Urothelium cell line (cell line): ENCODE measurements at regions not wholly inside any gene's neighbourhood (a gene's known extent, or its start where the extent isn't known, plus 50 kb on each side); places are given as distances from the start of the nearest gene placed in this dataset.
A peak's percentile ranks its signal among the peaks of the same experiment; 100 is the strongest.

Experiments used
- DNase-seq: peaks from one replicate; pipeline ENCODE4 v3.0.0; 2011; ENCODE audit warnings: low spot score, mixed read lengths
- FAIRE-seq: peaks from 2 replicates; lab custom pipeline; 2011; peaks lifted over from hg19 to GRCh38; lab: Jason Lieb, UNC

DNA sequence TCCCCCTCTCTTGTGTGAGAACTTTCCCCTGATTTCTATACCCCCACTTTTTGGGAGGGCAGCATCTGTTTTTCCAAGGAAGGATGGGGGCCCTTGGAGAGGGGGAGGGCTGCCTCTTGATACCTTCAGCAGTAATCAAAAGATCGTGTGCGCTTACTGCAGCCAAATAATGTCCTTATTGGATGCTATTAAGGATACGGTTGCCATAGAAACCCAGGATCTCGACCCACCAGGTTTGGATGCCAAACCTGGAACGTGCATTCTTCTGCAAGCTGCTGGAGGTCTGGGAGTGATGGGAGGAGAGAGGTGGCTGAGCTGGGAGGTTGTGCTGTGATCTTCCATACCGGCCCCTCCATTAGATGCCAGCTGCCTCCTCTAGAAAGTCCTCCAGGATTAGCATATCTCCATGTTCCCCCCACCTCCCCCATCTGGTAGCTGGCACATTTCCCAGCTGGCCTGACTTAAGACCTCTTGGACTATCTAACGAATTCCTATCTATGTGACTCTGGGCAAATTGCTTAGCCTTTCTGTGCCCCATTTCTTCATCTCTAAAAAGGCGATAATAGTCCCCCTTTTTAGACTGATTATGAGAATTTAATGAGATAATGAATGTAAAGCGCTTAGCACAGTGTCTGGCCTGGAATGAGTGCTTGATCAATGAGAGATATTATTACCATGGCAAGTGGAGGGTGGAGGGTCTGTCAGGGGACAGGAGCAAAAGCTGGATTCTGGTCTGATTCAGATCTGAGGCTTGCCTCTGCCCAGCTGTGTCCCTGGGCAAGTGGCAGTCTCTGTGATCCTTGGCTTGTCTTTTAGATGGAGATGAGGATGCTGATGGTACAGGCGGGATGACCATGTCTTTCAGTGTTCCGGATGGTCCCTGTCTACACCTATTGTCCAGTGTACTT lies 78.5 kb upstream of the PCBD1 start:
- DNase-seq = no peak
- peak; percentile 84 for FAIRE-seq

DNA sequence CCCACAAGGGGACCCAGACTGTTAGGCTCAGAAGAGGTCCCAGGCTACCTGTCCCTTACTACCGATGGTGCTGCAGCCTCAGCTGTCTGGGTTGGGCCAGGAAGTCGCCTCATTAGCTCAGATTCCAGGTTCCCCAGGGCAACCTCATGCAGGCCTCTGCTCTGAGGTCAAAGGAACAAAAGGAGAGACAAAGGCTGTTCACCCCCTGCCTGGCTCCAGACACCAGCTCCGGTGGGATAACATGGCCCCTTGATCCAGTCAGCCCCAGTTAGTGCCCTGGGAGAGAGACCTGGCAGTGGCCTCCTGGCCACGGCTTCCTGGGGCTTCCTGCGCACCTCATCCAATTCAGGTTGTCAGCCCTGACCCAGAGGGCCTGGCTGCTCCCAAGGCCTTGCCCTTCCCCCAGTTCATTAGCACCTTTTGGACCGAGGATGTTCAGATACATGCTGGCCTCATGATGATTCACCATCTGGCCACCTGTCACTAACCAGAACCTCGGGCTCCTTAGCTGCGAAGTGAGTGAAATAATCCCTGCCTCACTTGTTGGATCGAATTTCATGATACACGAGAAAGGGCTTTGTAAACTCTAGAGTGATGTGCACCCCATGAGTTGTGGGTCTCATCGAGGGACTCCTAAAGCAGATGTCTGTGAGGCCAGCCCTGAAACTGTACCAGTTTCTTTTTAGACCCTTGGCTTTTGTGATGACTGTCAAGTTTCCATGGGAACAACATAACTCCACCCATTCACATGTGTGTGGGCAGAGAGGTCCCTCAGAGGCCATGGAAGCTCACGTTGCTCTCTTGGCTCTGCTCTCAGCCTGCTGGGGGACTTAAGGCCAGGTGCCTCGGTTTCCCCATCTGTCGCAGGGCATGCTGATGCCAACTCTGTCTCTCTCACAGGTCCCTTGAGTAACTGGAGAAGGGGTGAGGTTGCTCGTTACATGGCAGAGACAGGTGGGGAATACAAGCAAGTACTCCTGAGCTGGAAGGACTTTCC lies 79.5 kb upstream of the PCBD1 start:
- peak; percentile 45 for DNase-seq
- peak; percentile 48 for FAIRE-seq

DNA sequence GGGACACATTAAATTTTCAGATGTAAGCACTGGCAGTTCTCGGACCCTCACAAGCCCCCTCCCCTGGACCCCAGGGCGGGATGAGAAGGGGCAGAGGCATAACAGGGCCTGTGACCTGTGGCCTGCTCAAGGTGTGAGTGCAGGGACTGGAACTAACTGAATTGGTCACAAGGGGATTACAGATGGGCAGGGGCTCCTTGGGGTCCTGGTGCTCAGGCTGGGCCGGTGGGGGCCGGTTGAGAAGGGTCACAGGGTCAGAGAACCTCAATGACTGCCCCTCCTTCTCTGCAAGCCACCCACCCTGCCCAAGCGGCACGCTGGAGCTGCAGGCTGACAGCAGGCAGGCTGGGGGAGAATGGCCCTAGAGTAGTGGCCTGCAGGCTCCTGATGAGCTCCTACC lies 80.8 kb upstream of the PCBD1 start:
- FAIRE-seq = no peak

DNA sequence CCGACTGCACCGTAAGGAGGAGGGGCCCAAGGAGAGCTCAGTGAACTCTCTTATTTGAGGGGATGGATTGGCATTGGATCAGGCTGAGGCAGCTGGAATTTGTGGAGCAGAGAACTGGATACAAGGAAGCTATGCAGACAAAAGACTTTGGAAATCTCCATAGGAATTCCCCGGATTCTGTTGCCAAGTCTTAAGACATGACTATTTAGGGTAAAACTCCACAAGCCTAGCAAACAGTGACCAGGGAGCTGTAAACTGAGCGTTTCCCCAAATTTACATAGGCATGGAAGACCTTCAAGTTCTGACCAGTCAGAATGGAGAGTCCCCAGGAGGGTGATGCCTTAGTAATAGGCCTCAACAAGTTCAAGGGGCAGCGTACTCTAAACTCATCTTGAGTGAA lies 82.5 kb upstream of the PCBD1 start:
- FAIRE-seq (no peak), DNase-seq (no peak)

More for the DNA sequence above, 80.8 kb upstream of the PCBD1 start:
- DNase-seq = no peak

DNA sequence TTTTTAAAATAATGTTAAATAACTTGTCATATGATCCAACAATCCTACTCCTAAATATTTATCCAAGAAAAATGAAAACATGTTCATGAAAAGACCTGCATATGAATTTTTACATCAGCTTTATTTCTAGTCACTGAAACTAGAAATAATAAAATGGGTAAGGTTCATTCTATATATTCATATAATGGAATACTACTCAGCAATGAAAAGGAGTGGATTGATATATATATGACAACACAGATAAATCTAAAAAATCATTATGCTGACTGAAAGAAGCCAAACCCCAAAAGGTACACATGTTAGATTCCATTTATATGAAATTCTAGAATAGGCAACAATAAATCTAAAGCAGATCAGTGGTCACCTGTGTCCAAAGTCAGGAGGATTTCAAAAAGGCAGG lies 84.9 kb upstream of the PCBD1 start:
- DNase-seq = no peak
- no peak for FAIRE-seq

DNA sequence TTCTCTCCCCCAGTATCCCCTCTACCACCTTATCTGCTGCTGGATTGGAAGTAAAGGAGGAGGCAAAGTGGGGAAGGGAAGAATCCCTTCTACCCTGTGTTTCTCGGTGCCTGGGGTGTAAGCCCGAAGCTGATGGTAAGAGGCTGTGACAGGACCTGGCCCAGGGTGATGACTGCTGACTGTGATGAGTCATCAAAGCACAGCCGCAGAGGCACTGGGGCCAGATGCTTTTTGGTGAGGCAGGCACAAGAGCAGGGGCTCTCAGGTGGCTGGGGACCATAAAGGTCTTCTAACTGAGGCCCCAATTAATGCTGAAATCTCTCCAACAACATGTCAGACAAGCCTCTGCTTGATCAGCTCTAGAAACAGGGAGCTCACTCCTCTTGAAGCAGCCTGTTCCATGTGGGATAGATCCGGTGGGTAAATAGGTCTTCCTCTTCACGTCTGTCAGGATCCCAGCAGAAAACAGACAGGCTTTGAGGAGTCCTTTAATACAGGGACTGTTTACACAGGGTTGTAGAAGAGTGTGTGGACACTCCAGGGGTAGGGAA lies 86.1 kb upstream of the PCBD1 start:
- FAIRE-seq = peak; percentile 74
- DNase-seq = peak; percentile 88

DNA sequence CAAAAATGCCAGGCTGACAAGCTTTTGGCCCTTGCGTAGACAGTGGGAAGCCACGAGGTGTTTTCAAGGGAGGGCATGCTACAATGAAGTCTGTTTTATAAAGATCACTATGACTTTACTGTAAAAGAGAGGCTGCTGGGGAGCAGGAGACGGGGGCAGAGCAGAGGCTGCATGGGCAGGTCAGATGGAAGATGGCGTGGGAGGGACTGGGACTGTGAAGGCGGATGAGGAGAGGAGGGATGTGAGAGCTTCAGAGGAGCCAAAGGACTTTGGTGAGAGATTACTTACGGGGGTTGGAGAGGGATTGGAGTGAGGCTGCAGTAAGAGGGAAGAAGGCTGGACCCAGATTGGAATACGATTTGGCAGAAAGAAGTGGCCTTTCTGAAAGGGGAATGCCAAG lies 86.6 kb upstream of the PCBD1 start:
- DNase-seq (no peak), FAIRE-seq (no peak)

DNA sequence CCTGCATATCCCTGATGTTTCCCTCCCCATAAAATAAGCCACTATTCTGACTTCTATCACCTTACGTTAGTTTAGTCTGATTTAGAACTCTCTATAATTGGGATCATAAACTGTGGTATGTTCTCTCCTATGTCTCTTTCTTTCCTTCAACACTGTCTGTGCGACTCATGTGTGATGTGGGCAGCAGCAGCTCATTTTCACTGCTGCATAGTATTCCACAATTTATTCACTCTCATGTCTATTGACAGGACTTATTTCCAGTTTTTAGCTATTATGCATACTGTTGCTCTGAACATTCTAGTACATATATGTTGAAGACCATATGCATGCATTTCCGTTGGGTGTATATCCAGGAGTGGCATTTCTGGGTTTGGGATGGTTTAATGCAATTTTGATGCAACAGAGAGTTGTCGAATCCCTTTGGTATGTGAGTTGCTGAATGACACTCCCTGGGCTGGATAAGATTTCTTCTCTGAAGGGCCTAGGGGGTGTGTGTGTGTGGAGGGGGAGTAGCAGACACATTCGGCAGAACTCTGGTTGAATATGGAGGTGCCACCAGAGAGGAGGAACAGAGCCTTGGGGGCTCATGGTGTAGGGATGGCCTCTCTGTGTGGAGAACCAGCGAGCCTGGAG lies 87.8 kb upstream of the PCBD1 start:
- no peak for DNase-seq
- FAIRE-seq = no peak

DNA sequence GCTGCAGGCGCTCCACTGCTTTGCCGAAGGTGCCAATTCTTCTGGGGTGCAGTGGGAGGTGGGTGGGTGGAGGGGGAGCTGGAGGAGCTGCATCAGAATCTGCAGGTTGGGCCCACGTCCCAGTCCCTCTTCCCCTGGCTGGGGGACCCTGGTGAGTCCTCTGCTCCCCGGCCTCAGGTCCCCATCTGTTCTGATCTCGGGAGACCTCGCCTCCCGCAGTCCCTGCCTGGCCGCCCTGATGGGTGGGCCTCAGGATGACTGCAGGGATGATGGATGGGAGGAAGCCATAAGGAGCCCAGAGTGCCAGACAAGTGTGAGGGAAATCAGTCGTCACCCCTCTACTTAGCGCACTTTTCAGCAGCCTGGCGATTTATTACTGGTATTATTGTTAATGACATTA lies 89.3 kb upstream of the PCBD1 start:
- FAIRE-seq = no peak
- no peak for DNase-seq

DNA sequence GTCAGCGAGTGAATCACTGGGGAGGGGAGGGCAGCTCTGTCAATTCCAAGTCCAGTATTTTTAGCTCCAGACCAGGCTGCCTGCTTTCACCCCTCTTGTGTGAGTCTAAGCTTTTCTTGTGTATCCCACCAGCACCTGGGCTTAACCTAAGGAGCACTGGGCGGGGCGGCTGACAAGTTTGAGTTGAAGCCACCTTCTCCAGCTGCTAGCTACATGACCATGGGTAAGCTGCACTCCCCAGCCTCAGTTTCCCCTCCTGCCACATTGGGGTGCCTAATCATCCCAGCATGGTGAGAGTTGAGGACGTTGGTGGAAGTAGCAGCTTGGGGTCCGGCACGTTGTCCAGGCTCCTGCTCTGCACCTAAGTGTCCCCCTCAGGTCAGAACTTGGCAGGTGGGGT lies 89.8 kb upstream of the PCBD1 start:
- DNase-seq (no peak), FAIRE-seq (no peak)

DNA sequence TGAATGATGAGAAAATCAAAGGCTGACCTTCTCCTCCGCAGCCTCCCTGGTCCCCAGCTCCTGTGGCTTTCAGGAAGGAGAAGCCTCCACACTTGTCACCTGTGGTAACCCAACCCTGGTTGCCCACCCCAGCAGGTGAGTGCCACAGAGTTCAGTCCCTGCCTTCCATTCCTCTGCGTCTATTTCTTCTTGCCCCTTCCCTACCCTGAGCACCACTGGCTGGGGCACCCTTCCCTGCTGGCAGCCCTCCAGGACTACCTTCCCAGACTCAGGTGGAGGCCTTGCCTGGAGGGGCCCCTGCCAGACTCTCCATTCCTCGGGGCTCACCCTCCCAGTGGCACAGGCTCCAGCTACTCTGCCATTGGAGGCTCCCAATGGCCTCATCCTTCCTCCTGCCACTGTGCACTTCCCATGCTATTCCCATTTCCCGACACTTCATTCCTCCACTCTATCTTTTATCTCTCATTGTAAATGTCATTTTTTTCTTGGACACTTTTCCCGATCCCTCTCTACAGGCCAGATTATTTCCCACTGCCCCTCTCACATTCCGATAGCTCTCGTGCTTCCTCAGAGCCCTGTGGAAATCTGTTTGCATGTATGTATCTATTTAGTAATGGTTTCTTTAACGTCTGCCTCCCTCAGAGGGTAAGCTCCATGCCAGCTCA lies 90.6 kb upstream of the PCBD1 start:
- no peak for DNase-seq
- FAIRE-seq = no peak

DNA sequence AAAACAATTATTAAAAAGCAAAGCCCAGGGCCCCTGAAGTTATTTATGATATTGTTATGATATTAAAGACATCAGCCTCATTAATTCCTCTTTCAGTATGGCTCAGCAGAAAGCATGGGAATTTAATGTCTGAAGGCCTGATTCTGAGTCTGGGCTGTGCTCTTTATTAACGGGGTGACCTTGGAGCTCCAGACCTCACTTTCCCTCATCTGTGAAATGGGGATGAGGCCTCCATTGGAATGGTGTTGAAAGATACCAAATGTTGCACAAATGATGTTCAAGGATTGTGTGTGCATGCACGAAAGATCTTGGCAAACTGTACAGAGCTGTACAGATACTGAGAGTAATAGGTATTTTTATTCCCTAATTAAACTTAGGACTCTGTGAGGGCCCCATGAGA lies 92.3 kb upstream of the PCBD1 start:
- FAIRE-seq (no peak), DNase-seq (no peak)

DNA sequence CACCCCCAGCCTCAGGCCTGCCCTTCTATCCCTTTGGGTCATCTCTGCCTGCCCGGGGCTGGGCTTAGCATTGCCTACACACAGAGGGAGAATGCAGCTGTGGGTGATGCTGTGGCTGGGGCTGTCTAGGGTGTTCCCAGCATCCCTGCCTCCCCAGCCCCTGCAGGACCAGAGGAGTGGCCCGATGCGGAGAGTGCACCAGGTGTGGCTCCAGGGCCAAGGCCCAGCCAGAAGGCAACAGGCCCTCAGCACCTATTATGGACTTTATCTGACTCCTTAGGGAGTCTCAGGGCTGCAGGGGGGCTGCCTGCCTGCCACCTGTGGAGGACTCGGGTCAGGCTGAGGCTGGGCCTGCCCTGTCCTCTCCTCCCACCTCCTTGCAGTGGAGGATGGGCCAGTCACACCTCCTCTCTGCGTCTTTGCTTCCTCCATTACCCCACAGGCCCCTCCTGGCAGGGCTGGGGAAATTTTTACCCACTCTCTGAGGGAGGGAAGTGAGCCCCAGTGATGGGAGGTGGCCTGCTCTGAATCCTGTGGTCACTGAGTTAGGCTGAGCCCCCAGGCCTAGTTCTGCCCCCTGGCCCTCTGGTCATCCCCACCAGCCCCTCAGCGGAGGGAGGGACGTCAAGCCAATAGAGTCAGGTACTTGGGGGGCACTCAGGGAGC lies 92.9 kb upstream of the PCBD1 start:
- DNase-seq = no peak
- FAIRE-seq = no peak

DNA sequence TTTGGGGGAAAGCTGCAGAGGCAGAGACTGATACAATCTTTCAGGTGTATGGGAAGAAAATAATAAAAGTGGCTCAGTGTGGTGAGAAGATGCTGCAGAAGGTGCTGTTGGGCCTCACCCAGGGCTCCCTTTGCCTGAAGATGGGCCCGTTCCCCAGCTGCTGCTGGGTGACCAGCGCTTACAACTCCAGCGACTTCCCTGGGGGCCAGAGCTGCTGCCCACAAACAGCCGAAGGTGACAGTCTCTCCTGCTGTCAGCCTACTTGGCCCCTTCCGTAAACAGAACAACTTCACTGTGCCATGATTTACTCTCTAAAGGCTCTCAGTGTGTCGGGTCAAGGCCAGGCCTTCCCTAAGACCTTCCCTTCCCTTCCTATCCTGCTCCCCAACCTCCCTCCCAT lies 93.6 kb upstream of the PCBD1 start:
- DNase-seq (no peak), FAIRE-seq (peak; percentile 40)

DNA sequence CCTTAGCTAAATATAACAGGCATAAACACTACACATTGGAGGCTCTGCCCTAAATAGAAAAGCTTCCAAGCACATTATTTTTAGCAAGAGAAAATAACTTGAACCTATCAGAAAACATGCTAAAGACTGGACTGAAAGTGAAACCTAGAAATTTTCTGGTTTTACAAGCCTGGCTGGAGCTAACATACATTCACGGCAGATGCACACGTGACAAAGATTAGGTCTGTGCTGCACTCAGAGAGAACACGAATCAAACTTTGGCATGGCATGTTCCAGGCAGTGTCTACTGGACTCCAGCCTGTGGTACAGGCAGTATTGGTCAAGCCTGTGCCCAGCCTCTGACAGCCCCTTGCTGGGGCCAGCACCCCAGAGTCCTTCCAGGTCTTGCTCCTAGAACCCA lies 94.1 kb upstream of the PCBD1 start:
- FAIRE-seq (no peak), DNase-seq (no peak)

DNA sequence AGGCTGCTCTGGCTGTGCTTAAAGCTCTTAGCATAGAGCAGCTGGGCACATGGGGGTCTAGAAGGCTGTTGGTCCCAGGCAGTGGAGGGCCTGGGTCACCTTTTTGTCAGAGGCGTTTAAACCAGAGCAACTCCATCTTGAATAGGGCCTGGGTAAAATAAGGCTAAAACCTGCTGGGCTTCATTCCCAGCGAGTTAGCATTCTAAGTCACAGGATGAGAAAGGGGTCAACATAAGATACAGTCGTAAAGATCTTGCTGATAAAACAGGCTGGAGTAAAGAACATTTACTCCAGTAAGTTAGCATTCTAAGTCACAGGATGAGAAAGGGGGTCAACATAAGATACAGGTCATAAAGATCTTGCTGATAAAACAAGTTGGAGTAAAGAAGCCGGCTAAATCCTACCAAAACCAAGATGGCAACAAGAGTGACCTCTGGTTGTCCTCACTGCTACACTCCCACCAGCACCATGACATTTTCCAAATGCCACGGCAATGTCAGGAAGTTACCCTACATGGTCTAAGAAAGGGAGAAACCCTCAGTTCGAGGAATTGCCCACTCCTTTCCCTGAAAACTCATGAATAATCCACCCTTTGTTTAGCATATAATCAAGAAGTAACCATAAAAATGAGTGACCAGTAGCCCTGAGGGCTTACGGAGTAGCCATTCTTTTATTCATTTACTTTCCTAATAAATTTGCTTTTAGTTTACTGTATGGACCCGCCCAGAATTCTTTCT lies 96.8 kb upstream of the PCBD1 start:
- DNase-seq (no peak), FAIRE-seq (no peak)

DNA sequence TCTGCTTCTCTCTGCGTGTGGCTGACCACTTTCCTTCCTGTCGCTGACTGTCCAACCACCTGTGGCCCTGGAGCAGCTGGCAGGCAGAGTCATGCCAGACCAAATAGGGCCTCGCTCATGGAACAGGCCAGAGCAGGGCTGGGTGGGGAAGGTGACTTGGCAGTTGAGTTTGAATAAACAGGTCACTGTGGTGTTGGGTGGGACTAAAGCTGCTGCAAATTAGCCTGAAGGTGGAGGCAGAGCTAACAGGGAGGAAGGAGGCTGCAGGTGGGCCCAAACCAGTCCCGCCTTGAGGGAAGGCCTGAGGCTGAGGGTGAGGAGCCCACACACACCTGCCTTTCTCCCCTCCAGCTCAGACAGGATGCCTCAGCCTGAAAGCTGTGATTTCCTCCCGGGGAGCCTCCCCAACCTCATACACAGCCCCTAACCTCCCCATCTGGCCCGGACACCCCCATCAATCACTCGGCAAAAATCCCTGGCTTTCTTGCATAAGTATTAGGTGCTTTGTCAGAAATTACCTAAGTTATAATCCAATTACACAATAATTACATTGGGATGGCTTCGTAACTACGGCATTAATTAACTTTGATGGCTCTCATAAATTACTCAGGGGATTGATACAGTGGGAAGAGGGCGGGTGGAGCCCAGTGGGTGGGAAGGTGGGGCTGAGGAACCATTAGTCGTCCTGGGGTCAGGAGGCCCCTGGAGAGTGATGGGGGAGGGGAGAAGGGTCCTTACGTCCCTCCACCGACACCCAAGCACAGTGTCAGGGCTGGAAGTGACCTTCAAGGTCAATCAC lies 97.7 kb upstream of the PCBD1 start:
- DNase-seq = no peak
- peak; percentile 70 for FAIRE-seq

DNA sequence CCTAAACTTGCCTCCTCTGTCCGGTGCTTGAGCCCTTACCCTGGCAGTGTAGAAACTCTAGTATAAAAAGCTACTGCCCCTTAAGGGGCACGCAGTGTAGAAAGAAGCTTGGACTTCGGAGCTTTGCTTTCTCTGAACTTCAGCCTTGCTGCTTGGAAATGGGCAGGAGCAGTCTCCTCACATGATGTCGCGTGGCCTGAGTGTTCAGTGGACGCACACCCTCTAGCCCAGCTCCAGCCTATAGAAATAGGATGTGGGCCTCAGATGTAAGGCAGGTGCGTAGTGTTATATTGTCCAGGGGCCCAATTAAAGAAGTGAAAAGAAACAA lies 98.2 kb upstream of the PCBD1 start:
- no peak for FAIRE-seq
- DNase-seq = no peak
